ENCODE measurements at regions not wholly inside any gene's neighbourhood (a gene's known extent, or its start where the extent isn't known, plus 50 kb on each side); places are given as distances from the start of the nearest gene placed in this dataset.

DNA sequence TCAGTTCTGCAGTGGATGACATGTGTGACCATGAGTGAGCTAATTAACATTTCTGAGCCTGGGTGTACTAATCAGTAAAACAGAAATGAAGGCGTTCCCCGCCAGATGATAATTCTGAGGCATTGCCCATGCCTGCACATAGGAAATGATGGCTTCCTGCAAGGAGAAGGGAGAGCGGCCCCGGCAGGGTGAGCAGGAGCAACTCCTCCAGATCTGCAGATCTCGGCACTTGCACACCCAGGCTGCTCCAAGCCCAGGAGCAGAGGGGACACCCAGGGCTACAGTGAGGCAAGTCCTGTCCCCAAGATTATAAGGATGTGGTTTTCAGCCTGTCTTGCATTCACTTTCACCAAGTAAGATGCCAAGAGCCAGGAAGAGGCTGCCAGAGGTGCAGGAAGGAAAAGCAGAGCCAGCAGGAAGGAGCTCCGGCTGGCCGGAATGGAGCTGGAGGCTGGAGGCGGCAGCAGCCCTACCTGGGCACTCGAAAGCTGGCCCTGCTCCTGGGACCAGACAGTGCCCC lies 177.5 kb upstream of the CST7 start:
- H3K4me1 ChIP-seq (ENCODE audit: insufficient read depth, low read length), result no peaks in the 10 kb centered on the region
- peaks cover 3% of the 10 kb centered on the region for H3K27me3 ChIP-seq (ENCODE audit: insufficient read depth, low read length, poor library complexity, severe bottlenecking)
- H3K9me3 ChIP-seq (ENCODE audit: low read length), result no peaks in the 10 kb centered on the region
- peaks cover 20 to 44% of the 10 kb centered on the region in 2 donors for H3K27me3 Mint-ChIP-seq
- no peak overlapping the region for H3K4me3 Mint-ChIP-seq
- POLR2A ChIA-PET, result no interaction called here
- no peak for DNase-seq
- no peaks in the 10 kb centered on the region for H3K4me1 Mint-ChIP-seq
- H3K27ac Mint-ChIP-seq, result no peak overlapping the region
- CTCF ChIA-PET, result interaction anchor here (1.7 kb wide), 1 partner anchor 9 kb away, joined by 3 read pairs; no protein-coding TSS in a partner anchor
- peaks cover 4 to 13% (median 7%) of the 10 kb centered on the region in 5 donors for H3K9me3 Mint-ChIP-seq
- no peaks in the 10 kb centered on the region for H3K36me3 ChIP-seq (ENCODE audit: insufficient read depth, low read length)
- H3K27ac ChIP-seq (ENCODE audit: low read depth, low read length), result no peak overlapping the region
- H3K36me3 Mint-ChIP-seq, result no peaks in the 10 kb centered on the region
- no peak overlapping the region for H3K4me3 ChIP-seq (ENCODE audit: low read length)

DNA sequence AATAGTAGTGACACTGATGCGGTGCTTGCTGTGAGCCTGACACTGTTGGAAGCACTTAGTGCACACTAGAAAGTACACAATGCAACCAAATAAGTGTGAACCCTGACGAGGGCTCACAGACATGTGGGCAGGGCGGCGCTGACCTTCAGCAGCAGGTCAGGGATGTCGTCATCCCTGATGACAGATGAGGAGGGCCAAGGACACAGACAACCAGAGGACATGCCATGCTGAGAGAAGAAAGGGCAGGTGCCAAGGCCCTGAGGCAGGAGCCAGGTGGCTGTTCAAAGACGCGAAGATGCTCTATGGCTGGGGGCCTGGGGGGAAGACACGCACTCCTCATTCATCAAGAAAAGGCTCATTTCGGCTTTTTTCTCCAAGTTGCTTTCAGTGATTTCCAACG lies 176.4 kb upstream of the CST7 start:
- ChIA-PET CTCF (no interaction called here), POLR2A (no interaction called here)
- Histone ChIP-seq H3K36me3 (ENCODE audit: insufficient read depth, low read length) (no peaks in the 10 kb centered on the region), H3K27ac (ENCODE audit: low read depth, low read length) (no peak overlapping the region), H3K9me3 (ENCODE audit: low read length) (no peaks in the 10 kb centered on the region), H3K4me1 (ENCODE audit: insufficient read depth, low read length) (no peaks in the 10 kb centered on the region), H3K4me3 (ENCODE audit: low read length) (no peak overlapping the region), H3K27me3 (ENCODE audit: insufficient read depth, low read length, poor library complexity, severe bottlenecking) (peaks cover 3% of the 10 kb centered on the region)
- Mint-ChIP-seq H3K36me3 (no peaks in the 10 kb centered on the region), H3K27me3 (peaks cover 22 to 52% of the 10 kb centered on the region in 2 donors), H3K4me3 (no peak overlapping the region), H3K27ac (no peak overlapping the region), H3K9me3 (peaks cover 4 to 13% (median 7%) of the 10 kb centered on the region in 5 donors), H3K4me1 (no peaks in the 10 kb centered on the region)
- no peak for DNase-seq

DNA sequence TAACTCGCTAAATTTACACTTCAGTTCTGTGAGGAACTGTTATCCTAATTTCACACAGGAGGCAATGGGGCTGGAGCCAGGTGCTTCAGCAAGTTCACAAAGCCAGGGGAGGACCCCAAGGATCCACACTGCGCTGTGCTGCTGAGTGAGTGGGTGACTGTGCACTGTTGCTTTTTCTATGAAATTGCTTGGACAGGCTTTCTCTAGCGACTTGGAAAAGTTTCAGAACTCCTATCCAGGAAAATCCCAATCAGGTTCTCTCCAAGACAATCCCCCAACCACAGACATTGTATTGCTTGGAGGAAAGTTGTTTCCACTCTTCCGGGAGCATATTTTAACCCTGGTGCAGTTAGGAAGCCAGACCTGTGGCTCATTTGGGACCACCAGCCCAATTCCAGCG lies 175.9 kb upstream of the CST7 start:
- no peak for DNase-seq
- Mint-ChIP-seq H3K9me3 (peaks cover 4 to 13% (median 7%) of the 10 kb centered on the region in 5 donors), H3K27ac (no peak overlapping the region), H3K36me3 (no peaks in the 10 kb centered on the region), H3K4me1 (no peaks in the 10 kb centered on the region), H3K27me3 (peaks cover 22 to 48% of the 10 kb centered on the region in 2 donors), H3K4me3 (no peak overlapping the region)
- ChIA-PET POLR2A (no interaction called here), CTCF (no interaction called here)
- Histone ChIP-seq H3K27me3 (ENCODE audit: insufficient read depth, low read length, poor library complexity, severe bottlenecking) (peaks cover 2% of the 10 kb centered on the region), H3K36me3 (ENCODE audit: insufficient read depth, low read length) (no peaks in the 10 kb centered on the region), H3K4me1 (ENCODE audit: insufficient read depth, low read length) (no peaks in the 10 kb centered on the region), H3K4me3 (ENCODE audit: low read length) (no peak overlapping the region), H3K27ac (ENCODE audit: low read depth, low read length) (no peak overlapping the region), H3K9me3 (ENCODE audit: low read length) (no peaks in the 10 kb centered on the region)

DNA sequence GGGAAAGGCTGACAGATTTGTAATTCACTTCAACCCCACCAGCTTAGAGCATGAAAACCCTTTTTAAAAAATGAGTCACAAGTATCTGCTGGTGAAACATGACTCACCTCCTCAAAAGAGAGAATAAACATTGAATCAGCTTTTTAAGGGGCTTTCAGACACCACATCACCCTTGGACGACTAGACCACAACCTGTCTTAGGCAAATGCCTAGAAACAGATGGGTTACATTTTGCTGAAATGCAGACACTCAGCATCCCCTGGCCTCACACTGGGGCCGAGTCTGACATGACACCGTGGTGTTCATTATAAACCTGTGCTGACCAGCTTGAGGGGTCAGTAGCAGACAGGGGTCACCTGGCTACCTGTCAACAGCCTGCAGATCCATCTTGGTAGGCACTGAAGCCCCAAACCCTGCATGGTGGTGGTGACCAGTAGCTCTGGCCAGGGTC lies 175.3 kb upstream of the CST7 start:
- H3K27me3 Mint-ChIP-seq, result peaks cover 22 to 43% of the 10 kb centered on the region in 2 donors
- H3K9me3 ChIP-seq (ENCODE audit: low read length), result no peaks in the 10 kb centered on the region
- POLR2A ChIA-PET, result no interaction called here
- DNase-seq, result no peak
- CTCF ChIA-PET, result no interaction called here
- peaks cover 4 to 13% (median 7%) of the 10 kb centered on the region in 5 donors for H3K9me3 Mint-ChIP-seq
- no peak overlapping the region for H3K4me3 Mint-ChIP-seq
- no peaks in the 10 kb centered on the region for H3K36me3 Mint-ChIP-seq
- H3K4me1 Mint-ChIP-seq, result no peaks in the 10 kb centered on the region
- H3K27ac Mint-ChIP-seq, result no peak overlapping the region
- H3K36me3 ChIP-seq (ENCODE audit: insufficient read depth, low read length), result no peaks in the 10 kb centered on the region
- H3K4me1 ChIP-seq (ENCODE audit: insufficient read depth, low read length), result no peaks in the 10 kb centered on the region
- no peak overlapping the region for H3K4me3 ChIP-seq (ENCODE audit: low read length)
- H3K27me3 ChIP-seq (ENCODE audit: insufficient read depth, low read length, poor library complexity, severe bottlenecking), result no peaks in the 10 kb centered on the region
- H3K27ac ChIP-seq (ENCODE audit: low read depth, low read length), result no peak overlapping the region

DNA sequence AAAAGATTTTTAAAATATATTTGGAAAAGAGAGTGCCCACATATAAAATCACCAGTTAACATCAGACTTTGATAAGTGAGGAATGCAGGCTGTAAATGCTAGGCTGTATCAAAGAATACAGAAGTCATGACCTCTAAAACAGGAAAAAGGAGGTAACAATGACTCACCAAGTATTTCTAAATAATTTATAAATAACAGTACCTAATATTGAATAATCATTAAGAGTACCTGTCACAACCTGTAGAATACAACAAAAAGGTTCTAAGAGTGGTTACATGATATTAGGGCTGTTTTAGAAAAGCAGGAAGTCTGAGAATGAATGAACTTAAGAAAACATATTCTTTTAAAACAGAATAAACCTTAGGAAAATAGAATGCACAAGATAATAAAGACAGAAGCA lies 173.1 kb upstream of the CST7 start:
- DNase-seq, result no peak
- peaks cover 21 to 44% of the 10 kb centered on the region in 2 donors for H3K27me3 Mint-ChIP-seq
- no peak overlapping the region for H3K27ac Mint-ChIP-seq
- no peaks in the 10 kb centered on the region for H3K36me3 ChIP-seq (ENCODE audit: insufficient read depth, low read length)
- H3K36me3 Mint-ChIP-seq, result no peaks in the 10 kb centered on the region
- ChIA-PET POLR2A (no interaction called here), CTCF (no interaction called here)
- no peaks in the 10 kb centered on the region for H3K9me3 ChIP-seq (ENCODE audit: low read length)
- H3K4me1 Mint-ChIP-seq, result no peaks in the 10 kb centered on the region
- H3K27me3 ChIP-seq (ENCODE audit: insufficient read depth, low read length, poor library complexity, severe bottlenecking), result no peaks in the 10 kb centered on the region
- no peak overlapping the region for H3K27ac ChIP-seq (ENCODE audit: low read depth, low read length)
- H3K4me3 Mint-ChIP-seq, result no peak overlapping the region
- H3K9me3 Mint-ChIP-seq, result peaks cover 4 to 13% (median 7%) of the 10 kb centered on the region in 5 donors
- no peaks in the 10 kb centered on the region for H3K4me1 ChIP-seq (ENCODE audit: insufficient read depth, low read length)
- H3K4me3 ChIP-seq (ENCODE audit: low read length), result no peak overlapping the region

DNA sequence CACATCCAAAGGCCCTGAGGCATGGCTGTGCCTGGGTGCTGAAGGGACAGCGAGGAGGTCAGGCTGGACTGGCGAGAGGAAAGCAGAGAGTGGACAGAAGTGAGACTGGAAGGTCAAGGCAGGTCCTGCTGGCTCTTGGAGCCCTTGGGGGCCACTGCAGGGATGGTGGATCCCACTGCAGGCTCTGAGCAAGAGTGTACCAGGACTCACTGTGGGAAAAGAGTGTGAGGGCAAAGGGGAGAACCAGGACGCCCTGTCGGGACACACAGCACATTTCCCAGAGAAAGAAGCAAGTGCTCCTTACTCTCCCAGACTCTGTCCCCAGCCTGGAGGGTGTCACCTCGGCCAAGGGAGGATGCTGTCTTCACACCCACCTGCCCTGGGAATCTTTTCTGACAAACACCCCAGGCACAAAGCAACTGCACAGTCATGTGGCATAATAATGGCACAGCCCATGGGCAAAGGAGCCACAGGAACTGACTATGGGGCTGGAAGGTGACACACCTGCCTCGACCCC lies 172.3 kb upstream of the CST7 start:
- peak overlapping the region in 1 of 7 donors; percentile 41 for H3K4me3 Mint-ChIP-seq
- Histone ChIP-seq H3K4me3 (ENCODE audit: low read length) (no peak overlapping the region), H3K27me3 (ENCODE audit: insufficient read depth, low read length, poor library complexity, severe bottlenecking) (no peaks in the 10 kb centered on the region), H3K9me3 (ENCODE audit: low read length) (no peaks in the 10 kb centered on the region), H3K4me1 (ENCODE audit: insufficient read depth, low read length) (no peaks in the 10 kb centered on the region), H3K36me3 (ENCODE audit: insufficient read depth, low read length) (no peaks in the 10 kb centered on the region), H3K27ac (ENCODE audit: low read depth, low read length) (no peak overlapping the region)
- ChIA-PET POLR2A (no interaction called here), CTCF (no interaction called here)
- H3K36me3 Mint-ChIP-seq, result no peaks in the 10 kb centered on the region
- H3K27ac Mint-ChIP-seq, result no peak overlapping the region
- no peak for DNase-seq
- H3K27me3 Mint-ChIP-seq, result peaks cover 14 to 36% of the 10 kb centered on the region in 2 donors
- H3K4me1 Mint-ChIP-seq, result no peaks in the 10 kb centered on the region
- H3K9me3 Mint-ChIP-seq, result peaks cover 4 to 13% (median 7%) of the 10 kb centered on the region in 5 donors

DNA sequence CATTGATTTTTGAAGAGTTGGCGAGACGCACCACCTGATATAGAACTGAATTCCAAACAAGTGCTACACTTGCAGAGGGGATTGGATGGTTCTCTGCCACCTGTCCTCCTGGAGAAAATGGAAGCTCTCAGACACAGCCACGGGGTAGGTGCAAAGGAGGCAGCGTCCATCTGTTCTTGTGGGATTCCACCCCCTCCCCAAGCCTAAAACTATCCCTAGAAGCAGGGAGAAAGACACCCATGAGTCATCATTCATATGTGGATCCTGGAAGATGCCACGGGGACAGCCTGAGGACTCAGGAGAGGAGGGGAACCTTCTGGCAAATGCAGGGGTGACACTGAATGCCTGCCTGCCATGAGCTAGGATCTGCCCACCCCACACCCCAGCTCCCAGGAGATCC lies 171.3 kb upstream of the CST7 start:
- POLR2A ChIA-PET, result no interaction called here
- H3K9me3 Mint-ChIP-seq, result peaks cover 4 to 13% (median 7%) of the 10 kb centered on the region in 5 donors
- CTCF ChIA-PET, result no interaction called here

DNA sequence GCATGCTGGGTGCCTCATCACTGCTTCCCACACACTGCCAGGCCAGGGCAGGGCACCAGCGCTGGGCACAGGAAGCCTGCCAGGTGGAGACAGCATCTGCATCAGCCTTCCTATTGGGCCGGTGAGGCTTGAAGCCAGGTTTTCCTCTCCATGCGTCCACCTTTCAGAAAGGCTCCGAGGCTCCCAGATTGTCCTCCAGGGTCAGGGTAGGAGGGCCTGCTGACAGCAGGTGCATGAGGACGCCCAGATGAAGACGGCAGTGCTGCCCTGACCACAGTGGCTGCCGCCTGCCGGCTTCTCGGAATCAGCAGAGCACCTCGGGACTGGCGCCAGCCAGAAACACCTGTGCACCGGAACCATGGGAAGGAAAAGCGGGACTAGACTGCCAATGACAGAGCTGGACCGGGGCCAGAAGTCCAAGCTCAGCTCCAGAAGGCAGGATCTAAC lies 170.5 kb upstream of the CST7 start:
- no peak overlapping the region for H3K4me3 ChIP-seq (ENCODE audit: low read length)
- no peak overlapping the region for H3K27ac ChIP-seq (ENCODE audit: low read depth, low read length)
- H3K27me3 ChIP-seq (ENCODE audit: insufficient read depth, low read length, poor library complexity, severe bottlenecking), result no peaks in the 10 kb centered on the region
- H3K4me1 ChIP-seq (ENCODE audit: insufficient read depth, low read length), result no peaks in the 10 kb centered on the region
- H3K9me3 ChIP-seq (ENCODE audit: low read length), result no peaks in the 10 kb centered on the region
- Mint-ChIP-seq H3K27me3 (peaks cover 9 to 29% of the 10 kb centered on the region in 2 donors), H3K4me1 (no peaks in the 10 kb centered on the region), H3K27ac (no peak overlapping the region), H3K9me3 (peaks cover 4 to 13% (median 7%) of the 10 kb centered on the region in 5 donors), H3K36me3 (no peaks in the 10 kb centered on the region), H3K4me3 (no peak overlapping the region)
- DNase-seq, result no peak
- no peaks in the 10 kb centered on the region for H3K36me3 ChIP-seq (ENCODE audit: insufficient read depth, low read length)
- ChIA-PET CTCF (no interaction called here), POLR2A (no interaction called here)

More for the DNA sequence above, 171.3 kb upstream of the CST7 start:
- no peaks in the 10 kb centered on the region for H3K36me3 Mint-ChIP-seq
- DNase-seq, result no peak
- no peaks in the 10 kb centered on the region for H3K9me3 ChIP-seq (ENCODE audit: low read length)
- no peaks in the 10 kb centered on the region for H3K27me3 ChIP-seq (ENCODE audit: insufficient read depth, low read length, poor library complexity, severe bottlenecking)
- H3K27me3 Mint-ChIP-seq, result peaks cover 11 to 29% of the 10 kb centered on the region in 2 donors
- H3K27ac Mint-ChIP-seq, result no peak overlapping the region
- H3K4me3 Mint-ChIP-seq, result no peak overlapping the region
- no peak overlapping the region for H3K27ac ChIP-seq (ENCODE audit: low read depth, low read length)
- H3K36me3 ChIP-seq (ENCODE audit: insufficient read depth, low read length), result no peaks in the 10 kb centered on the region
- H3K4me1 ChIP-seq (ENCODE audit: insufficient read depth, low read length), result no peaks in the 10 kb centered on the region
- H3K4me3 ChIP-seq (ENCODE audit: low read length), result no peak overlapping the region
- no peaks in the 10 kb centered on the region for H3K4me1 Mint-ChIP-seq
